Tibial nerve (tissue), 3 donors: ENCODE measurements at regions not wholly inside any gene's neighbourhood (a gene's known extent, or its start where the extent isn't known, plus 50 kb on each side); places are given as distances from the start of the nearest gene placed in this dataset.

Source experiments
- EP300 ChIP-seq, 2 donors: sonication (generic); formaldehyde crosslinking; IDR thresholded peaks; one replicate each; pipeline ENCODE4 v1.6.1; 2017; ENCODE audit warnings: antibody characterized with exemption in 2 of 2, mild to moderate bottlenecking in 1 of 2
- POLR2A ChIP-seq, 2 donors: fragments of 450-650 bp; IDR thresholded peaks; one replicate each; pipeline ENCODE4 v1.6.1; 2017; ENCODE audit warnings: antibody characterized with exemption in 2 of 2, mild to moderate bottlenecking in 2 of 2, moderate library complexity in 2 of 2

DNA sequence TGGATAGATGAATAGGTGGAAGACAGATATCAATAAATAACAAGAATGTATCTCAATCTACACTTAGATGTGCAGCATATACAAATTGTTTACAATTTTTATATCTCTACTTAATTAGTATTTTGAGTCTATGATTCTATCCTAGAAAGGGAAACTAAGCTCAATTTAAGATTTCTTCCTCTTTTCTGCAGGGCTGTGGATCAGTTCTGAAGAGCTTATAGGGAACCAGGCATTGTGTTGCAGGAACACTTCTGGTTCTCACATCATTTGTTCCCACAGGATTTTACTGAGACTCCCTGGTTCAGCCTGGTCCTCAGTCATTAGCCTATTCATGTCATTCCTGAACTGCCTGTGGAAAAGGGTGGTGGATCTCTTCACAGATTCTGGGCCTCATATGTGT lies 105.8 kb downstream of the TNFSF18 start:
- no peak for TF ChIP-seq EP300 (IDR thresholded peaks at IDR 0.05)
- TF ChIP-seq POLR2A (IDR thresholded peaks at IDR 0.05), result no peak
